ENCODE measurements at regions not wholly inside any gene's neighbourhood (a gene's known extent, or its start where the extent isn't known, plus 50 kb on each side); places are given as distances from the start of the nearest gene placed in this dataset.

DNA sequence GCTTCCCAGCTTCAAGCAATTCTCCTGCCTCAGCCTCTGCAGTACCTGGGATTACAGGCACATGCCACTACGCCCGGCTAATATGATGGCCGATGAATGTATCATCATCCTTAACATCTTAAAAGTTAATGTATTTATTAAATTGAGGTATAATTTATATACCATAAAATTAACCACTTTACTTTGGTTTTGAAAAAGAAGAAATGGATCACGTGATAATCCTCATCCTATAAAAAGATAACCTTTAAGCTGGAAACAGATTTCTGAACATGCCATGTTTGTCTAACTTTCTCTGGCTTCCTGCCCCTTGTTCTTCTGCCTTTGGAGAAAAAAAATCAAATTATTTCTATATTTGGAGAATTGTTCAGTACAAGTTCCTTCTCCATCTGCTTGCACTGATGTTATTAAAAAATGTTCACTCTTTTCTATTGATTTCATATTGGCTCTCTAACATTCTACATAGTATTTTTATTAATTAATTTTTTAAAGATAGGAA, 57.0 kb upstream of the ACTR3 start:
- Histone ChIP-seq H3K27me3 (ENCODE audit: control insufficient read depth in 3 of 3, insufficient read depth in 3 of 3, low read length in 2 of 3) (no peaks in the 10 kb centered on the region), H3K9me3 (ENCODE audit: control insufficient read depth in 4 of 4, insufficient read depth in 3 of 4, low read length in 3 of 4) (no peaks in the 10 kb centered on the region), H3K27ac (ENCODE audit: low read depth in 1 of 2, low read length in 1 of 2) (no peak overlapping the region), H3K9ac (ENCODE audit: insufficient read depth in 1 of 2, low read length in 2 of 2) (no peak overlapping the region), H3K4me3 (no peak overlapping the region), H3K36me3 (ENCODE audit: control insufficient read depth in 4 of 4, insufficient read depth in 4 of 4, low read length in 4 of 4) (no peaks in the 10 kb centered on the region), H3K4me1 (ENCODE audit: control insufficient read depth in 5 of 5, insufficient read depth in 5 of 5, low read length in 5 of 5) (no peaks in the 10 kb centered on the region)
- 91 to 92% methylated on average over 4 of the region's 4 CpGs for WGBS, 2 donors
- no peak for DNase-seq
- TF ChIP-seq, protein P1, sequence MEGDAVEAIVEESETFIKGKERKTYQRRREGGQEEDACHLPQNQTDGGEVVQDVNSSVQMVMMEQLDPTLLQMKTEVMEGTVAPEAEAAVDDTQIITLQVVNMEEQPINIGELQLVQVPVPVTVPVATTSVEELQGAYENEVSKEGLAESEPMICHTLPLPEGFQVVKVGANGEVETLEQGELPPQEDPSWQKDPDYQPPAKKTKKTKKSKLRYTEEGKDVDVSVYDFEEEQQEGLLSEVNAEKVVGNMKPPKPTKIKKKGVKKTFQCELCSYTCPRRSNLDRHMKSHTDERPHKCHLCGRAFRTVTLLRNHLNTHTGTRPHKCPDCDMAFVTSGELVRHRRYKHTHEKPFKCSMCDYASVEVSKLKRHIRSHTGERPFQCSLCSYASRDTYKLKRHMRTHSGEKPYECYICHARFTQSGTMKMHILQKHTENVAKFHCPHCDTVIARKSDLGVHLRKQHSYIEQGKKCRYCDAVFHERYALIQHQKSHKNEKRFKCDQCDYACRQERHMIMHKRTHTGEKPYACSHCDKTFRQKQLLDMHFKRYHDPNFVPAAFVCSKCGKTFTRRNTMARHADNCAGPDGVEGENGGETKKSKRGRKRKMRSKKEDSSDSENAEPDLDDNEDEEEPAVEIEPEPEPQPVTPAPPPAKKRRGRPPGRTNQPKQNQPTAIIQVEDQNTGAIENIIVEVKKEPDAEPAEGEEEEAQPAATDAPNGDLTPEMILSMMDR (IDR thresholded peaks at IDR 0.05; ENCODE audit: control extremely low read depth, extremely low read depth): no peak
- ATAC-seq (ENCODE audit: insufficient read depth, low FRiP score): no peak

DNA sequence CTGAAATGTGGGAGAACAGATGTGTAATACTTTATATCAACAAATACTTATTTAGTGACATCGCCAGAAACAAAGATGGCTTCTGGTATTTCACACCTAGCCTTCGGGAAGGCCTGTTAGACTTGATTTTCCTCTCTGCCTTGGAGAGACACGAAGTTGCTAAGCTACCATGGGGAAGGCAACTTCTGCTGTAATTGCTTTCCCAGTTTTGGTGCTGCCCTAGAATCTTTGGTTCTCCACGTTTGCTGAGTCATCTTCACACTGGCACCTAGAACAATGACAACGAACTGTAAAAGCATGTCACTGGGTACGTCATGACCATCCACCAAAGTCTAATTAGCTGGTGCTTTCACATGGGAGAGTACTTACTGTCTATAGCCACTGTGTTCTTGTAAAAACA, 58.7 kb upstream of the ACTR3 start:
- DNase-seq (peak; percentile 16 to 58 (median 40)), ATAC-seq (ENCODE audit: insufficient read depth, low FRiP score) (no peak)
- Histone ChIP-seq H3K4me1 (ENCODE audit: control insufficient read depth in 5 of 5, insufficient read depth in 5 of 5, low read length in 5 of 5) (no peaks in the 10 kb centered on the region), H3K4me3 (no peak overlapping the region), H3K27me3 (ENCODE audit: control insufficient read depth in 3 of 3, insufficient read depth in 3 of 3, low read length in 2 of 3) (no peaks in the 10 kb centered on the region), H3K36me3 (ENCODE audit: control insufficient read depth in 4 of 4, insufficient read depth in 4 of 4, low read length in 4 of 4) (no peaks in the 10 kb centered on the region), H3K9me3 (ENCODE audit: control insufficient read depth in 4 of 4, insufficient read depth in 3 of 4, low read length in 3 of 4) (no peaks in the 10 kb centered on the region), H3K27ac (ENCODE audit: low read depth in 1 of 2, low read length in 1 of 2) (no peak overlapping the region), H3K9ac (ENCODE audit: insufficient read depth in 1 of 2, low read length in 2 of 2) (no peak overlapping the region)
- WGBS, 2 donors: 74 to 75% methylated on average over 6 of the region's 6 CpGs
- TF ChIP-seq, protein P1 (IDR thresholded peaks at IDR 0.05; ENCODE audit: control extremely low read depth, extremely low read depth): no peak

DNA sequence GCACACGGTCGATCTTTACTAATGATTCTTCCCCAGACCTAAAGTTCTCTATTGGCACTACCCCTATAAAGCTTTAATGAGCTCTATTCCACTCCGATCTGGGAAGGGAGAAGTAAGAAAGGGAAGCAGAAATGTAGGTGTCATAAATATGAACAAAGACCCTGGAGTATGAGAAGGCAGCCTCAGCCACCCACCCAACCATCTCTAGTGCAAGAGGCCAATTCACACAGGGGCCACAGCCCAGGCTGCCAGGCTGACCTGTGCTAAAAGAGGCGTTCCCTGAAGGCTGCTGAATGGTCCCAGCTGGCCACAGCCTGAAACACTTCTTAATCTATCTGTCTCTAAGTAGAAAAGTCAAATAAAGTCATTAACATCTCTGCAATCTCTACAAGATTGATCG, 60.1 kb upstream of the ACTR3 start:
- DNase-seq (no peak), ATAC-seq (ENCODE audit: insufficient read depth, low FRiP score) (no peak)
- Histone ChIP-seq H3K36me3 (ENCODE audit: control insufficient read depth in 4 of 4, insufficient read depth in 4 of 4, low read length in 4 of 4) (no peaks in the 10 kb centered on the region), H3K9ac (ENCODE audit: insufficient read depth in 1 of 2, low read length in 2 of 2) (no peak overlapping the region), H3K27me3 (ENCODE audit: control insufficient read depth in 3 of 3, insufficient read depth in 3 of 3, low read length in 2 of 3) (no peaks in the 10 kb centered on the region), H3K9me3 (ENCODE audit: control insufficient read depth in 4 of 4, insufficient read depth in 3 of 4, low read length in 3 of 4) (no peaks in the 10 kb centered on the region), H3K4me1 (ENCODE audit: control insufficient read depth in 5 of 5, insufficient read depth in 5 of 5, low read length in 5 of 5) (no peaks in the 10 kb centered on the region), H3K4me3 (no peak overlapping the region), H3K27ac (ENCODE audit: low read depth in 1 of 2, low read length in 1 of 2) (no peak overlapping the region)
- TF ChIP-seq, protein P1 (IDR thresholded peaks at IDR 0.05; ENCODE audit: control extremely low read depth, extremely low read depth): no peak
- 74 to 75% methylated on average over 5 of the region's 5 CpGs for WGBS, 2 donors

DNA sequence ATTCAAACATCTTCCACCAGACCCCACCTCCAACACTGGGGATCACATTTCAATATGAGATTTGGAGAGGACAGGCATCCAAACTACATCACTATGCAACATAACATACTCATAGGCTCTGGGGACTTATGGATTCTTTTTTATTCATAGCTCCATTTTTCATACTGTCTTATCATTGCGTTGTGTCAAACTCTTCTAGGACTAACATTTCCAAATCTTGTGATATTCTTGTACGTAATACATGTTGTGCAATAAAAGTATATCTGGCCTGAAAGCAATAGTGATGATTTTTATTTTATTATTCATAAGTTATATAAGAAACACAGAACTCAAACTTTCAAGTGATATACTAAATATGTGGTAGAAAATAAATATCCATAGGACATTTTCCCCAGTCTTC, 60.6 kb upstream of the ACTR3 start:
- no peaks in the 10 kb centered on the region for H3K4me1 ChIP-seq (ENCODE audit: control insufficient read depth in 5 of 5, insufficient read depth in 5 of 5, low read length in 5 of 5)
- TF ChIP-seq, protein P1 (IDR thresholded peaks at IDR 0.05; ENCODE audit: control extremely low read depth, extremely low read depth): no peak
- ATAC-seq (ENCODE audit: insufficient read depth, low FRiP score) (no peak), DNase-seq (no peak)
- no peak overlapping the region for H3K9ac ChIP-seq (ENCODE audit: insufficient read depth in 1 of 2, low read length in 2 of 2)
- no peaks in the 10 kb centered on the region for H3K36me3 ChIP-seq (ENCODE audit: control insufficient read depth in 4 of 4, insufficient read depth in 4 of 4, low read length in 4 of 4)
- 51 to 85% methylated on average over 2 of the region's 2 CpGs for WGBS, 2 donors
- no peaks in the 10 kb centered on the region for H3K9me3 ChIP-seq (ENCODE audit: control insufficient read depth in 4 of 4, insufficient read depth in 3 of 4, low read length in 3 of 4)
- H3K27ac ChIP-seq (ENCODE audit: low read depth in 1 of 2, low read length in 1 of 2): no peak overlapping the region
- H3K27me3 ChIP-seq (ENCODE audit: control insufficient read depth in 3 of 3, insufficient read depth in 3 of 3, low read length in 2 of 3): no peaks in the 10 kb centered on the region
- H3K4me3 ChIP-seq: no peak overlapping the region
